GM21619 (cell line): ENCODE measurements at regions not wholly inside any gene's neighbourhood (a gene's known extent, or its start where the extent isn't known, plus 50 kb on each side); places are given as distances from the start of the nearest gene placed in this dataset.
"Not testable (repeated sequence)": the region's sequence is repeated elsewhere in the genome, so short reads cannot be mapped to it uniquely, and the experiment has no call there.

Experiments
- ATAC-seq: cut with Tn5 transposase; IDR thresholded peaks from one replicate; pipeline ENCODE4 v1.9.1; 2021; ENCODE audit not compliant: unreplicated experiment

DNA sequence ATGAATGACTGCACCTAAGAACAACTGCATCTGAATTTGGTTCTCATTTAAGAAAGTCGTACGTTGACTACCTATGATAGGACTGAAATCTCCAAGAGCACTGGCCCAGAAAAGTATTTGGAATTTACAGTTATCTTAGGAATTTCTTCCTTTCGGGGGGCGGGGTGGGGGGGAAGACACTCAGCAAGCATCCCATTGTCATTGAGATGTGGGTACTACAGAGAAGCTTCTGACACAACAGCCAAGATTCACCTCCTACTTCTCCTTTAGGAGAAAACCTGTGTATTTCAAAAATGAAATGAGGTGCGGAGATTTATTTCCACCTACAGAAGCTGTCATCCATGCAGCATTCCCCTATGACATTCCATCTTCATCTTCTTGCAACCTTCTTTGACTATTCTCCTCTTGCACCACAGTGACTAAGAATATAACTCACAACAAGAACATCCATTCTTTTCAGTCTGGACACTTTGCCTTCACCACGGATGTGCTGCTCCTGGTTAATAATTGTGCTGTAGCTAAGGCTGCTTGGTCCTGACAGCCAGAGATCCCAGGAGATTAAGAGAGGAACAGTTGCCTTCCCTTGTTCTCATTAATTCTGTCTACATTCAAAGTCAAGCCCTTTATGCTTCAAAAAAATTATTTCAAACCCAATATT lies 98.4 kb upstream of the FRMD4A start:
- no peak for ATAC-seq

- ATAC-seq, result no peak
Measured at GRCh38 chr10:14425034-14425433, 94.3 kb upstream of the FRMD4A start.

DNA sequence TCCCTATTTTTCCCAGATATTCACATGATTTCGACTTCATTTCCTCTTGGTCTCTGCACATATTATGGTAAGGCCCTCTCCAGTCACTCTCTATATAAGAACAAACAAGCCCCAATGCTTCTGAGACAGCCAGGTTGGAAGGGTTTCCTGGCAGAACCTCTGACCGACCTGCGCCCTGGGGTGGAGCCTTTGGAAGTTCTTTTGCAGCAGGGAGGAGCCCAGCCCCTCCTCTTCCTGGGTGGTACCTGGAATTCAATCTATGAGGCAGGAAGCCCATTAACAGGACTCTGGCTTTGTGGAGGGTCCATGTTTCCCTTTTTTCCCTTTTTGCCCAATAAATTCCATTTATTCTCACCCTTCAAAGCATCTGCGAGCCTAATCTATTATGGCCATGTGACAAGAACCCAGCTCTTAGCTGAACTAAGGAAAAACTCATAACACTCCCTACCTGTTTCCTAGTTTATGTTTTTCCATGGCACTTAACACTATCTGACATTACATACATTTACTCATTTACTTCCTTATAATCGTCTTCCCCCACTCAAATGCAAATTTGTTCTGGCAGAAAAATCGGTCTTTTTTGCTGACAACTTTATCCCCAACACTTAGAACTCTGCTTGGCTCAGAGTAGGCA lies 92.5 kb upstream of the FRMD4A start:
- no peak for ATAC-seq

DNA sequence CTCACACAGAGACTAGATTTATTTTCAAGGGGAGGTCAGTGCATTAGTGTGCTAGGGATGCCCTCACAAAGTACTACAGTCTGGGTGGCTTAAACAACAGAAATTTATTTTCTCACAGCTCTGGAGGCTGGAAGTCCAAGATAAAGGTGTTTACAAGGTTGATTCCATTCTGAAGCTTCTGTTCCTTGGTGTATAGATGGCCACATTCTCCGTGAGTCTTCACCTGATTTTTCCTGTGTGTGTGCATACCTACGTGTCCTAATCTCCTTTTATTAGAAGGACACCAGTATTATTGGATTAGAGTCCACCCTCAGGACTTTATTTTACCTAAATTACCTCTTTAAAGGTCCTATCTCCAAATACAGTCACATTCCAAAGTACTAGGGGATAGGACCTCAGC lies 91.7 kb upstream of the FRMD4A start:
- ATAC-seq, result no peak

DNA sequence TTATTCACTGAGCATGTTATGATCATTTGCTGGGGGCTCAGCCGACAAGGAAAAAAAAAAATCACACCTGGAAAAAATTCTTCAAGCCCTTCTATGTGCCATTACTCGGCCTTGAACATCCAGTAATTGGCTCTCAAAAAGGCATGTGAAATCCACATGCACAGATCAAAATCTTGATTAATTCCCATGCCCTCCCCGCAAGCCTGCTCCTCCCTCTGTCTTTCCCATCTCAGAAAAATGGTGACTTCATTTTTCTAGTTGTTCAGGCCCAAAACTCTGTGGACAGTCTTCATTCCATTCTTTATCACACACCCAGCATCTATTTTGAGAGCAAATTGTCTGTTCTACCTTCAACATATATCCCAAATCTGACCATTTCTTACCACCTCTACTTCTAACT lies 91.2 kb upstream of the FRMD4A start:
- no peak for ATAC-seq

- not testable (repeated sequence) for ATAC-seq
Measured at GRCh38 chr10:14417336-14417735, 86.6 kb upstream of the FRMD4A start.

GRCh38 chr10:14416308-14416700 lies 85.6 kb upstream of the FRMD4A start:
- ATAC-seq, result no peak

DNA sequence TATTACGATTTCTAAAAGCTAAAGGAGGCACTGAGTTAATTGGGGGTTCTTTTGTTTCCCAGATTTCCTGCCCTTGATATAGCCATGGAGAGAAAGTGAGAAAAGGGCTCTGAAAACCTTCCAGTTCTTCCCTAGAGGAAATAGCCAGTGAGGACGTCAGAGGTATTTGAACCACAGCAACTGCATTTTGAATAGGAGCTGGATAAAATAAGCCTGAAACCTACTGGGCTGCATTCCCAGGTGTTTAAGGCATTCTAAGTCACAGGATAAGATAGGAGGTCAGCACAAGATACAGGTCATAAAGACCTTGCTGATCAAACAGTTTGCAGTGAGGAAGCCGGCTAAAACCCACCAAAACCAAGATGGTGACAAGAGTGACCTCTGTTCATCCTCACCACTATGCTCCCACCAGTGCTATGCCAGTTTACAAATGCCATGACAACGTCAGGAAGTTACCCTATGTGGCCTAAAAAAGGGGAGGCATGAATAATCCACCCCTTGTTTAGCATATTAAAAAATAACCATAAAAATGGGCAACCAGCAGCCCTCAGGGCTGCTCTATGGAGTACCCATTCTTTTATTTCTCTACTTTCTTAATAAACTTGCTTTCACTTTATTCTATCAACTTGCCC lies 85.1 kb upstream of the FRMD4A start:
- ATAC-seq, result no peak

DNA sequence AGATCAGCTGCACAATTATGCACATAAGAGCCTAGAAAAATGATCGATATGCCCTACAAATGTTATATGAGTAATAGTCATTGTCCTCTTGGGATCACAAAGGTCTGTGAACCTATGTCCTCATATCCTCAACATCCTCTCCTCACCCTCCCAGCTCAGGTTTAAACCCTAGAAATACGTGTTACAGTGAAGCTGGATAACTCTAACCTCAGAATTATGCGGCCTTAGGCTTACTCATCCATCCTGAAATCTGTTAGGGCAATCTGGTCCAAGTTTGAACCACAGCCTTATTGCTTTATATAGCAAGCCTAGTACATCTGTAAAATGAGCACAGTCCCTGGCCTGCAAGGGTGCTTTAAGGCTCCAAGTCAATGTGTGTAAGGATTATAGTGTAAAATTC lies 84.2 kb upstream of the FRMD4A start:
- no peak for ATAC-seq

DNA sequence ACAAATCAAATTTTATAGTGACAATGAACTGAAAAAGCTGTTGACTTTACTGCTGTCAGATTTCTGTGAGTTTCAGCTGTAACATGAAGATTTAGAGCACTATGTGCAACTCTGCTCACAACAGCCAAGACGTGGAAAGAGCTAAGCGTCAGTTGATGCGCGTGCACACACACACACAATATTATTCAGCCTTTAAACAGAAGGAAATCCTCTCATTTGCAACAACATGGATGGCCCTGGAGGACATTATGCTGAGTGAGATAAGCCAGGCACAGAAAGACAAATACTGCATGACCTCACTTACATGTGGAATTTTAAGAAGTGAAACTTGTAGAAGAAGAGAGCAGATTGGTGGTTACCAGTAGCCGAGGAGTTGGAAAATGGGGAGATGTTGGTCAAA lies 82.8 kb upstream of the FRMD4A start:
- ATAC-seq, result no peak

- no peak for ATAC-seq
Measured at GRCh38 chr10:14412624-14413023, 81.9 kb upstream of the FRMD4A start.

- no peak for ATAC-seq
Measured at GRCh38 chr10:14409856-14410458, 79.2 kb upstream of the FRMD4A start.

GRCh38 chr10:14409247-14409646 lies 78.5 kb upstream of the FRMD4A start:
- ATAC-seq, result no peak

DNA sequence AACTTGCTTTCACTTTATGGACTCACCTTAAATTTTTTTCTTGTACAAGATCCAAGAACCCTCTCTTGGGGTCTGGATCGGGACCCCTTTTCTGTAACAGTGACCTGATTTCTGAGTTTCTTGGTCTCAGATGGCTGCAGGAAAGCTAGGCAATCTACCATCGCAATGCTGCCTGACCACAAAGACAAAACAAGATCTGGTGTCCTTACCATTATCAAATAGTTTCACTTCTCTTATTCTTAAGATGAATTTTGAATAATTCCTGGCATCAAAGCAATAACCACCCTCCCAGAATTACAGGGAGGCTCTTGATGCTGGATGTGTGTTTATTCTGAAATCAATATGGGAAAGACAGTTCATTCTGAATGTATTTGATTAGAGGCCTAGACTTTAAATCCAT lies 77.4 kb upstream of the FRMD4A start:
- ATAC-seq, result no peak

GRCh38 chr10:14407567-14407966 lies 76.8 kb upstream of the FRMD4A start:
- no peak for ATAC-seq

DNA sequence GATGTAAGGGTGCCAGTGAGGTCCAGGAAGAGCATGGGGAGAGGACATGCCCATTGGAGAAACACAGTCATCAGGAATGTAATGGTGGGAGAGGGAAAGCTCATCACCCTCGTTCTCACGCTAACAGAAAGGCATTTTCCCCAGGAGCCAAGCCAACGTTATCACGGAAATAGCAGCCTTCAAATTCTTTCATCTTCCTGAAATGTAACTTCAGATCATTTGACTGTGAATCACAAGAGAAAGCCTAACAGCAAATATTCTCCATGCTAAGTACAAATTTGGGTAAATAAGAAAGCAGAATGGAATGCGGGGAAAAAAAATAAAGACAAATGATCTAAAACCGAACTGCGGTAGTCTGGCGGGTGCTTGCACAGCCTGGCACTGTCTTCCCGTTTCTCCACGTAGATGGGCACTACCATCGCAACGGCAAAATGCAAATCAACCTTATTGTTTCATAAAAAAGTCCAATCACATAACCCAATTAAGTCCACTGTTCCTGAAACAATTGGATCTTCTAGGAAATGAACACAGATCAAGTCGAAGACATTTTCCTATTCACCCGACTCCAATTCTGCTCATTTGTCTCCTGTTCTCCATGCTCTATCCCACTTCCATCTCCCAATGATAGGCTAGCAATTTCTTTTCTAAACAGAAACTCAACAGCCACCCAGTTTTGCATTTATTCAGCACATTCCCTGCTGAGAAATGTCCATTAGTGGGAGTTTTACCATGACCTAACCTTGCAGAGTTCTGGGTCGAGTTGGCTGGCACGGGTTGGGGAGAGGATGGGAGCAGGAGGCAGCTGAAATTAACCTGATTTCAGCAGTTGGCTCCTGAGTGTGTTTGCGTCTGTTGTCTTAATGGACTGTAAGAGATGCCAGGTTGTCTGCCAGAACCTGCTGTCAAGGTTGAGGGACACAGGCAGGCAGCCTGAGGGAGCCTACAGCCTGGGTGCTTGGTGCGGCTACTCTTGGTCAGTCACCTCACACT lies 74.6 kb upstream of the FRMD4A start:
- ATAC-seq, result no peak

- no peak for ATAC-seq
Measured at GRCh38 chr10:14403881-14404623, 73.3 kb upstream of the FRMD4A start.

DNA sequence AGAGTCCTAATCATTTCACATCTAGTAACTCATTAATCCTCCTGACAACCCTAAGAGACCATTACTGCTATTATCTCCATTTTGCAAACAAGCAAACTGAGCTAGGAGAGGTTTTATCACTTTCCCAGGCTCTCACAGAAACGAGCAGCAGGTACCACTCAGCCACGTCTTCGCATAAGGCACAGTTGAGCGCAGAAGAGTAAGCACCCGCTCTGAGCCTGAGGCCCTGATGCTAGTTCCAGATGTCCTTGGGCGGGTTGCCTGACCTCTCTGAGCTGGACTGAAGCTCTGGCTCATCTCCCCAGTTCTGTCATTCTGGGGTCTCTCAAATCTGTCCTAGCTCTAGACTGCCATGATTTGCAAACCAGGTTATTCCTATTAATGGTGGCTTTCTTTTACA lies 72.6 kb upstream of the FRMD4A start:
- no peak for ATAC-seq

GRCh38 chr10:14399641-14400040 lies 68.9 kb upstream of the FRMD4A start:
- ATAC-seq, result no peak

GRCh38 chr10:14397066-14397465 lies 66.3 kb upstream of the FRMD4A start:
- no peak for ATAC-seq
